ES-I3 (cell line): ENCODE measurements at regions not wholly inside any gene's neighbourhood (a gene's known extent, or its start where the extent isn't known, plus 50 kb on each side); places are given as distances from the start of the nearest gene placed in this dataset.
"Not testable (repeated sequence)": the region's sequence is repeated elsewhere in the genome, so short reads cannot be mapped to it uniquely, and the experiment has no call there.

Source experiments
- H3K36me3 ChIP-seq: 2 replicates; pipeline ENCODE4 v1.6.1; 2013; ENCODE audit warnings: mild to moderate bottlenecking, low read length, control low read depth, moderate library complexity; ENCODE audit not compliant: insufficient read depth
- H3K4me1 ChIP-seq: 2 replicates; pipeline ENCODE4 v1.6.1; 2013; ENCODE audit warnings: mild to moderate bottlenecking, control low read depth, low read length; ENCODE audit not compliant: insufficient read depth
- H3K9ac ChIP-seq: 2 replicates; pipeline ENCODE4 v1.6.1; 2013; ENCODE audit warnings: low read depth, mild to moderate bottlenecking, low read length, moderate library complexity
- H3K9me3 ChIP-seq: 2 replicates; pipeline ENCODE4 v1.6.1; 2013; ENCODE audit warnings: mild to moderate bottlenecking, low read length, moderate library complexity; ENCODE audit not compliant: control insufficient read depth, insufficient read depth

GRCh38 chr20:57782631-57783041, 72.8 kb upstream of the PMEPA1 start:
- no peak overlapping the region for H3K9ac ChIP-seq

GRCh38 chr20:57781901-57782300, 72.1 kb upstream of the PMEPA1 start:
- Histone ChIP-seq H3K9me3 (no peaks in the 10 kb centered on the region), H3K4me1 (peaks cover 2% of the 10 kb centered on the region; the same call in 1 of the 2 replicates), H3K9ac (no peak overlapping the region)

More at GRCh38 chr20:57782631-57783041, 72.8 kb upstream of the PMEPA1 start:
- Histone ChIP-seq H3K9me3 (no peaks in the 10 kb centered on the region), H3K4me1 (peaks cover 2% of the 10 kb centered on the region; the same call in 1 of the 2 replicates), H3K36me3 (no peaks in the 10 kb centered on the region)

GRCh38 chr20:57780906-57781305, 71.1 kb upstream of the PMEPA1 start:
- Histone ChIP-seq H3K36me3 (no peaks in the 10 kb centered on the region), H3K9ac (no peak overlapping the region), H3K9me3 (no peaks in the 10 kb centered on the region), H3K4me1 (peaks cover 2% of the 10 kb centered on the region; the same call in 1 of the 2 replicates)

More at GRCh38 chr20:57781901-57782300, 72.1 kb upstream of the PMEPA1 start:
- no peaks in the 10 kb centered on the region for H3K36me3 ChIP-seq

GRCh38 chr20:57780398-57780797, 70.6 kb upstream of the PMEPA1 start:
- no peaks in the 10 kb centered on the region for H3K36me3 ChIP-seq
- no peak overlapping the region for H3K9ac ChIP-seq
- H3K4me1 ChIP-seq: peaks cover 2% of the 10 kb centered on the region; the same call in 1 of the 2 replicates
- no peaks in the 10 kb centered on the region for H3K9me3 ChIP-seq

- Histone ChIP-seq H3K9ac (no peak overlapping the region), H3K9me3 (no peaks in the 10 kb centered on the region), H3K4me1 (peaks cover 2% of the 10 kb centered on the region; the same call in 1 of the 2 replicates), H3K36me3 (no peaks in the 10 kb centered on the region)
Measured at GRCh38 chr20:57779401-57780003, 69.7 kb upstream of the PMEPA1 start.

GRCh38 chr20:57777911-57778310, 68.1 kb upstream of the PMEPA1 start:
- Histone ChIP-seq H3K9ac (no peak overlapping the region), H3K9me3 (no peaks in the 10 kb centered on the region), H3K4me1 (peaks cover 5% of the 10 kb centered on the region; the same call in 1 of the 2 replicates), H3K36me3 (no peaks in the 10 kb centered on the region)

- Histone ChIP-seq H3K9me3 (no peaks in the 10 kb centered on the region), H3K36me3 (no peaks in the 10 kb centered on the region), H3K4me1 (peaks cover 10% of the 10 kb centered on the region), H3K9ac (no peak overlapping the region)
Measured at GRCh38 chr20:57774951-57775350, 65.1 kb upstream of the PMEPA1 start.

GRCh38 chr20:57774111-57774880, 64.5 kb upstream of the PMEPA1 start:
- H3K36me3 ChIP-seq: no peaks in the 10 kb centered on the region
- no peaks in the 10 kb centered on the region for H3K9me3 ChIP-seq
- H3K9ac ChIP-seq: no peak overlapping the region
- H3K4me1 ChIP-seq: peaks cover 15% of the 10 kb centered on the region

- no peaks in the 10 kb centered on the region for H3K36me3 ChIP-seq
- H3K9me3 ChIP-seq: no peaks in the 10 kb centered on the region
Measured at GRCh38 chr20:57773059-57773815, 63.4 kb upstream of the PMEPA1 start.

GRCh38 chr20:57772349-57772964, 62.6 kb upstream of the PMEPA1 start:
- H3K9me3 ChIP-seq: no peaks in the 10 kb centered on the region
- H3K36me3 ChIP-seq: no peaks in the 10 kb centered on the region
- H3K9ac ChIP-seq: peak overlapping the region; percentile 6; the same call in 1 of the 2 replicates
- peaks cover 13% of the 10 kb centered on the region for H3K4me1 ChIP-seq

More at GRCh38 chr20:57773059-57773815, 63.4 kb upstream of the PMEPA1 start:
- Histone ChIP-seq H3K9ac (no peak overlapping the region), H3K4me1 (peaks cover 13% of the 10 kb centered on the region)

- no peaks in the 10 kb centered on the region for H3K9me3 ChIP-seq
- H3K4me1 ChIP-seq: peaks cover 13% of the 10 kb centered on the region
- no peaks in the 10 kb centered on the region for H3K36me3 ChIP-seq
- no peak overlapping the region for H3K9ac ChIP-seq
Measured at GRCh38 chr20:57770852-57771720, 61.3 kb upstream of the PMEPA1 start.

- not testable (repeated sequence) for H3K9ac ChIP-seq, H3K36me3 ChIP-seq, H3K9me3 ChIP-seq
- H3K4me1 ChIP-seq: peaks cover 13% of the 10 kb centered on the region
Measured at GRCh38 chr20:57770401-57770800, 60.6 kb upstream of the PMEPA1 start.

- no peaks in the 10 kb centered on the region for H3K9me3 ChIP-seq
- H3K36me3 ChIP-seq: no peaks in the 10 kb centered on the region
- no peak overlapping the region for H3K9ac ChIP-seq
- H3K4me1 ChIP-seq: peaks cover 13% of the 10 kb centered on the region
Measured at GRCh38 chr20:57769756-57770155, 59.9 kb upstream of the PMEPA1 start.
